PC-9 (cell line): ENCODE measurements at regions not wholly inside any gene's neighbourhood (a gene's known extent, or its start where the extent isn't known, plus 50 kb on each side); places are given as distances from the start of the nearest gene placed in this dataset.

Experiments
- CTCF ChIP-seq: fragments of 200-600 bp; sonication (generic); conservative IDR thresholded peaks from 2 replicates; pipeline ENCODE4 v1.6.1; 2017; ENCODE audit warnings: mixed run types, antibody characterized with exemption, mild to moderate bottlenecking, moderate library complexity
- EZH2 ChIP-seq: fragments of 200-600 bp; sonication (generic); IDR thresholded peaks from 2 replicates; pipeline ENCODE4 v1.8.0; 2017; ENCODE audit warnings: antibody characterized with exemption, low read depth

DNA sequence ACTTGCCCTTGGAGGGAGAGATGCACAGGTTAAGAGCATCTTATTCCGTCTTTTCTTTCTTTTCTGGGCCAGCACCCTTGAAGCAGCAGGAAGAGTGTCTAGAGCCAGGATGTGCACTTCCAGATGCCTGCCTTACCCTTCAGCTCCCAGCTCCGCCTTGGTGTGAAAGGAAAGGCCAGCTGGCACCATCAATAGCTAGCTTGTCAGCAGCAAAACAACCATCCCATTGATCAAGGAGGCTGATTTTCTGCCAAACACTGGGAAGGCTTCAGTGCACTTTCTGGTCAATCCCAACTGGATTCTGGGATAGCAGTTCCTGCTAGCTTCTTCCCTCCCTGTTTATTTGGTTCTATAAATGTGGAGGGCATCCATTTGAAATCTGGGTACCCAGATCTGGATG is 110.9 kb upstream of the GALNT15 start:
- TF ChIP-seq CTCF (no peak), EZH2 (no peak)
